ENCODE measurements at regions not wholly inside any gene's neighbourhood (a gene's known extent, or its start where the extent isn't known, plus 50 kb on each side); places are given as distances from the start of the nearest gene placed in this dataset.
"Not testable (repeated sequence)": the region's sequence is repeated elsewhere in the genome, so short reads cannot be mapped to it uniquely, and the experiment has no call there.

- FAIRE-seq: no peak
Measured at GRCh38 chr13:69077267-69077666, 1030.4 kb upstream of the ATXN8OS start.

GRCh38 chr13:69069554-69070133, 1038.0 kb upstream of the ATXN8OS start:
- FAIRE-seq: no peak

DNA sequence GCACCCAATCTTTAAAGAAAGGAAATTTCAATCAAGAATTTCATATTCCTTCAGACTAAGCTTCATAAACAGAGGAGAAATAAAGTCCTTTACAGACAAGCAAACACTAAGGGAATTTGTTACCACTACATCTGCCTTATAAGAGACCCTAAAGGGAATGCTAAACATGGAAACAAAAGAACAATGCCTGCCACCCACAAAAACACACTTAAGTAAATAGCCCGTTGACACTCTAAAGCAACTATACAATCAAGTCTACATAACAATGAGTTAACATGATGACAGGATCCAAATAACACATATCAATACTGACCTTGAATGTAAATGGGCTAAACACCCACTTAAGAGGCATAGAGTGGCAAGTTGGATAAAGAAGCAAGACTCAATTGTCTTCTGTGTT, 1056.9 kb upstream of the ATXN8OS start:
- no peak for FAIRE-seq

DNA sequence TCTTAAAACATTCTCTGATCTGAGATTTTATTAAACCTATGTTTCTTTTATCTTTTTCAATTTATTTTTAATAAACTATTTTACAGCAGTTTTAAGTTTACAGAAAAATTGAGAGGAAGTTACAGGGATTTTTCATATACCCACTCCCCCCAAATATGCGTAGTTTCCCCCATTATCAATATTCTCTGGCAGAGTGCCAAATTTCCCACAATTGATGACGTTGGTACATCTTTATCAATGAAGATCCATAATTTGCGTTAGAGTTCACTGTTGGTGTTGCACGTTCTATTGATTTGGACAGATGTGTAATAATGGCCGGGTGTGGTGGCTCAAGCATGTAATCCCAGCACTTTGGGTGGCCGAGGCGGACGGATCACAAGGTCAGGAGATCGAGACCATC, 1063.0 kb upstream of the ATXN8OS start:
- FAIRE-seq: no peak

DNA sequence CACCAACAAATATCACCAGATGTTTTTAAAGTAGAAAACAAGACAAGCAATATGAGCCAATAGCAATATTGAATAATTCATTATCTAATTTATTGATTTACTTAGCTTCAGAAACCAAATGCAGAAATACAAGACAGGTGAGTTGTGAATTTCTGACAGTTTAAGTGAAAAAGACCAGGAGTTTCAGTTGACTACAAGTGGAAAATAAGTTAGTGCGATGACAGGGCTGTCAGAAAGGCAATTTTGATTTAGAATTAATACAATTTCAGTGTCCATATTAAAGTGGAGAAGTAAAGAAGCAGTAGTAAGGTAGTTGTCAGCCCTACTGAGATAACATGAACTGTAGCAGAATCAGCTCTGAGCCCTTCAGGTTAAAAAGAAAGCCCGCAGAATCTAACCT, 1066.7 kb upstream of the ATXN8OS start:
- FAIRE-seq: no peak

- no peak for FAIRE-seq
Measured at GRCh38 chr13:69035771-69036170, 1071.9 kb upstream of the ATXN8OS start.

- FAIRE-seq: no peak
Measured at GRCh38 chr13:69028936-69029335, 1078.7 kb upstream of the ATXN8OS start.

GRCh38 chr13:69020120-69020519, 1087.5 kb upstream of the ATXN8OS start:
- no peak for FAIRE-seq

DNA sequence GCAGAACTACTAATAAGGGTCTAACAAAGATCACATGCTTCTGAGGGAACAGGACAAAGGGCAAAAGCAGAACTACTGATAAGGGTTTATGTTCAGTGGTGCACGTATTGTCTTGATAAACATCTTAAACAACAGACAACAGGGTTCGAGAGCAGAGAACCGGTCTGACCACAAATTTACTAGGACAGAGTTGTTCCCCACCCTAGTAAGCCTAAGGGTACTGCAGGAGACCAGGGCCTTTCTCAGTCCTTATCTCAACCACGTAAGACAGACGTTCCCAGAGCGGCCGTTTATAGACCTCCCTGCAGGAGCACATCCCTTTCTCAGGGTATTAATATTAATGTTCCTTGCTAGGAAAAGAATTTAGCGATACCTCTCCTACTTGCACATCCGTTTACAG, 1089.5 kb upstream of the ATXN8OS start:
- FAIRE-seq: not testable (repeated sequence)

DNA sequence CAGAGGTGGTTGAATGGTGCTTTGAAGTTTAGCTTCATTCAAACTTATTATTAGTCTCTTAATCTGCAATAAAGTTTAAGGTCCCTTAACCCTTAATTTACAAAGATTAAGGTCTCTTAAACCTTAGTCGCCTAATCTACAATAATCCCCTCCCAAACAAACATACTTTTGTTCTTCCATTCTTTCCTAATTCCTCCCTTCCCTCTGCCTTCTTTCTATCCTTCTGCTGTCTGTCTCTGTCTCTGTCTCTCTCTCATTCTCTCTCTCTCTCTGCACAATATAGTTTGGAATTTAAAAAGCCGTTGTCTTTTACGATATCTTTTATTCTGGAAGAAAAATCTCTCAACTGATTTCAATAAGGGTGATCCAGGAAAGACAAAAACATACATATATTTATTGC, 1096.8 kb upstream of the ATXN8OS start:
- FAIRE-seq: no peak

DNA sequence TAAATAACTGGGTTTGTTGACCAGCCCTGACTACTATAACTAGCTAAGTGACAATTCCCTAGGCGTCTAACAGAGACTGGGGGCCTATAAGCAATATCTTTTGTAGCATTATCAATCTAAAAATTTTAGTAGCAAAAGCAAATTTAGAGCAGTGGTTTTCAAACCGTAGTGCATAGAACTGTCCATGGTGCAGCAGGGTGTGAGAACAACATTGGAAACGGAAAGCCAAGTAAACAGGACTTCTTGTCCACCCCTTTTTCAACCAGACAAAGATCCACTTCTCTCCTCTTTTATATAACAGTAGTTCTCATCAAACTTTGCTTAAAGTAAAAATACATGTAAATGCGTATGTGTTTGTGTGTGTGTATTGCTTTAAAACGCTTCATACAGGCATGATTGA, 1099.1 kb upstream of the ATXN8OS start:
- FAIRE-seq: no peak

- no peak for FAIRE-seq
Measured at GRCh38 chr13:68998056-68998455, 1109.6 kb upstream of the ATXN8OS start.

DNA sequence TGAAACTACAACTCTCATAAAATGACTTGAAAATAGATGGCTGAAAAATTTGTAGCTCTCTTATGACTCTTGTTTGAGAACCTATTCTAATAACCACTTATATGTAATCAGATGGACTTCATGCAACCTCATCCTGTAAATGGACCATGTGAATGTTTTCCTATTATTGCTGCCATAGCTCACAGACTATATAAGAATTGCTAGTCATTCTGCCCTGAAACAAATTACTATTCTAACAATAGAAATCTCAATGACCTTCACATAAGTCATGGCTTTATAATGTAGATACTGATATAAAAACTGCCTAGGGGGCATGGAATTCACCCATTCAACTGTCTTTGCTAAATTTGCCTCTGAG, 1111.0 kb upstream of the ATXN8OS start:
- FAIRE-seq: no peak

DNA sequence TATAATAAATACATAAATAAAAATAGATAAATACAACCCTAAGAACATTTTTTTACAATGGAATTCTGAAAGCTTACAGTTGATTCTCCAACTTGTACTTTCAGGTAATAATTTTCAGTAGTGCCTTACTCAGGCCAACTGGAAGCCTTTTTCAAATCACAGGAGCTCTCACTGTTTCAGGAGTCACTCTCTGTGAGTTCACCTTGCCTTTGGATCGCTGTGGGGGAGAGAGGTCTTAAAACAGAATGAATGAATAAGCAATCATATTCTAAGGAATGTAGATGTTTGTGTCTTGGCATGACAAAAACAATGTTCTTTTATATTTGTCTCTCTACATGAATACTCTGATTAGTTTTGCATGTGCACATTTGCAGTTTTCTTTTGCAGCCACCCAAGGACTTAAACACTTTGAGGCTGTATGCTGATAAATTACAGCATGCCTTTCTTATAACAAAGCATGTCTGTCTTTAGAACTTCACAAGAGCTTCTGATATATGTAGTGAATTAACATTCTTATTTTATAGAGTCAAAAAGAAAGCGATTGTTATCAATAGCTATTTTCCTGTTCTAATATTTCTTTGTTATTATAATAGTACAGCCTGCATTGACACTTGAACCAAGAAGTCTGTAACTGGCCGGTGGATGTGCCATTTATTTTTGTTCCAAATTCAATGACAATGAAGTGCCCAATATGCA, 1111.5 kb upstream of the ATXN8OS start:
- FAIRE-seq: no peak

DNA sequence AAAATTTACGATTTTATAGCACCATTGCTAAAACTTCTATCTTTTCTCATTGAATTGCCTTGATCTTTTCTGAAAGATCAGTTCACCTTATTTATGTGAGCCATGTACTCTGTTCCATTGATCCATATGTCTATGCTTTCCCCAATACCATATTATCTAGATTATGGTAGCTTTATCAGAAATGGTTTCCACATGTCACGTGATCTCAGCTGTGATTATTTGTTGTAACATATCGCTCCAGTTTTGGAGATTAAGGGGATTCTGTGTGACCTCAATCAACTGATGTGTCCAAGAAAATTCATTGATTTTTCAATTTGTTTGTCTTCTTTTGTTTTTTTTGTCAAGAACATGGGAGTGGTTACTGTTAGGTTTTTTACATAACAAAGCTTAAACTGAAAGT, 1114.5 kb upstream of the ATXN8OS start:
- no peak for FAIRE-seq

- FAIRE-seq: no peak
Measured at GRCh38 chr13:68988176-68988575, 1119.5 kb upstream of the ATXN8OS start.

DNA sequence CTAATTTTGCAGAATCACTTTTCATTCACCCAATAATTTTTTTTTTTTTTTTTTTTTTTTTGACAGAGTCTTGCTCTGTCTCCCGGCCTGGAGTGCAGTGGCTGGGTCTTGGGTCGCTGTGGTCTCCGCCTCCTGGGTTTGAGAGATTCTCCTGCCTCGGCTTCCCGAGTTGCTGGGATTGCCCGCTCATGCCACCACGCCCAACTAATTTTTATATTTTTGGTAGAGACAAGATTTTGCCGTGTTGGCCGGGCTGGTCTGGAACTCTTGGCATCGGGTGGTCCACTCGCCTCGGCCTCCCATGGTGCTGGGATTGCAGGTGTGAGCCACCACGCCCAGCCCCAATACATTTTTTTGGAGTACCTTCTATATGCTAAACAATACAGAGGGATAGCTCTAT, 1120.0 kb upstream of the ATXN8OS start:
- no peak for FAIRE-seq

GRCh38 chr13:68984688-68985319, 1122.8 kb upstream of the ATXN8OS start:
- no peak for FAIRE-seq

DNA sequence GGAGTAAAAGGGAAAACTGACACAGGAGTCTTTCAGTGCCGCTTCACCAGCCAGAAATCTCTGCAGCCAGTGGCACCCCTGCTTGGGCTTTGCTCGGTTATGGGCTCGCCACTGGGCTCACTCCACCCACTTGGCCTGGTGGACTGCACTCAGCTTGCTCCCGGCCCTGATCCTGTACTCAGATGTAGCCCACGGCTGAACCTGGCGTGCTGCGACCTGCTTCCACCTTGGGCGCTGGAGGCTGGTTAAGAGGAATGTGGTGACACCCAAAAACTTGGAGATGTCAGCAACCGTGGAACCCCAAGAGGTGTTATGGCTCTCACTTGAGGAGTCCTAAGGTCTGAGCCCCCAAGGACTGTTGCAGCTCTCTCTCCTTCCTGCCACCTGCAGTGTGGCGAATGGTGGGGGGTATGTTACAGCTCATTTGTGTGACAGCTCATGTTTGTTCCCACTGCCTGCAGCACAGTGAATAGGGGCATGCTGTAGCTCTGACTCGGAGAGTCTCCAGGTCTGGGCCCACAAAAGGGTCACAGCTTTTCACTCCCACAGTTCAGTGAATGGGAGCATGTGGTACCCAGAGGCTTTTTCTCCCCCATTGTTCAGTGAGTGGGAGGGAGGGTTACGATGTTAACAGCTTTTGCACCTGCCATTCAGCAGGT, 1124.5 kb upstream of the ATXN8OS start:
- no peak for FAIRE-seq

DNA sequence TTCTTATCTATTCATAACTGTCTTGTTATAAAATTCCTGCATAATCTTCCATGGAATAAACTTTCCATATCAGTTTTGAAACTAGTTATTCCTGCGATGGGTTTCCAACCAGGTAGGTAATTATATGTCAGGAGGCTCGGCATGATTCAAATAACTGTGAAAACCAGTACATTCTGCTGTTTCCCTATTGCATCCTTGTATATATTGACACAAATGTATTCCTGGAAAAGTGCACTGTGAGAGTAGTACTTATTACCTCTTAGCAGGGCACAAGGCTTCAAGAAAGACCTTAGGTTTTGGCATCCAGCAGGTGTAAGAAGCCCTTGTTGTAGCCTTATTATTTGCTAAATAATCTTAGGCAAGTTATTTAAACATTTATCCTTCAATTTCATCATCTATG, 1131.3 kb upstream of the ATXN8OS start:
- no peak for FAIRE-seq

- FAIRE-seq: no peak
Measured at GRCh38 chr13:68970532-68970931, 1137.1 kb upstream of the ATXN8OS start.

GRCh38 chr13:68948586-68948985, 1159.0 kb upstream of the ATXN8OS start:
- no peak for FAIRE-seq

GRCh38 chr13:68944272-68944671, 1163.4 kb upstream of the ATXN8OS start:
- no peak for FAIRE-seq

GRCh38 chr13:68940049-68940448, 1167.6 kb upstream of the ATXN8OS start:
- no peak for FAIRE-seq

Data from G401.6 (cell line).